ENCODE measurements at regions not wholly inside any gene's neighbourhood (a gene's known extent, or its start where the extent isn't known, plus 50 kb on each side); places are given as distances from the start of the nearest gene placed in this dataset.

- DNase-seq (ENCODE audit: low read depth, low spot score), result no peak
- peaks cover 15% of the 10 kb centered on the region for H3K4me1 Mint-ChIP-seq
- H3K36me3 Mint-ChIP-seq (ENCODE audit: low read depth), result no peaks in the 10 kb centered on the region
- no peak overlapping the region for H3K4me3 Mint-ChIP-seq
- no peaks in the 10 kb centered on the region for H3K27me3 Mint-ChIP-seq (ENCODE audit: low read depth)
- no peak for TF ChIP-seq CTCF (conservative IDR thresholded peaks at IDR 0.05)
- H3K9me3 Mint-ChIP-seq, result no peaks in the 10 kb centered on the region
- H3K27ac Mint-ChIP-seq (ENCODE audit: unreplicated experiment), result no peak overlapping the region
These were observed 615.3 kb upstream of the MGMT start for GRCh38 chr10:128851726-128852125.

- no peak overlapping the region for H3K4me3 Mint-ChIP-seq
- H3K36me3 Mint-ChIP-seq (ENCODE audit: low read depth), result no peaks in the 10 kb centered on the region
- DNase-seq (ENCODE audit: low read depth, low spot score), result no peak
These were observed 614.6 kb upstream of the MGMT start for GRCh38 chr10:128852449-128852848.

GRCh38 chr10:128852902-128853301 is 614.1 kb upstream of the MGMT start:
- Mint-ChIP-seq H3K4me3 (no peak overlapping the region), H3K27me3 (ENCODE audit: low read depth) (no peaks in the 10 kb centered on the region), H3K4me1 (peaks cover 15% of the 10 kb centered on the region), H3K9me3 (no peaks in the 10 kb centered on the region), H3K36me3 (ENCODE audit: low read depth) (no peaks in the 10 kb centered on the region), H3K27ac (ENCODE audit: unreplicated experiment) (no peak overlapping the region)
- DNase-seq (ENCODE audit: low read depth, low spot score), result no peak
- no peak for TF ChIP-seq CTCF (conservative IDR thresholded peaks at IDR 0.05)

More at GRCh38 chr10:128852449-128852848, 614.6 kb upstream of the MGMT start:
- no peaks in the 10 kb centered on the region for H3K9me3 Mint-ChIP-seq
- H3K4me1 Mint-ChIP-seq, result peaks cover 15% of the 10 kb centered on the region
- H3K27ac Mint-ChIP-seq (ENCODE audit: unreplicated experiment), result no peak overlapping the region
- TF ChIP-seq CTCF (conservative IDR thresholded peaks at IDR 0.05), result no peak
- H3K27me3 Mint-ChIP-seq (ENCODE audit: low read depth), result no peaks in the 10 kb centered on the region

- H3K4me3 Mint-ChIP-seq, result no peak overlapping the region
- no peak for DNase-seq (ENCODE audit: low read depth, low spot score)
- H3K4me1 Mint-ChIP-seq, result peaks cover 15% of the 10 kb centered on the region
- H3K27ac Mint-ChIP-seq (ENCODE audit: unreplicated experiment), result no peak overlapping the region
- H3K9me3 Mint-ChIP-seq, result no peaks in the 10 kb centered on the region
- no peak for TF ChIP-seq CTCF (conservative IDR thresholded peaks at IDR 0.05)
- H3K27me3 Mint-ChIP-seq (ENCODE audit: low read depth), result no peaks in the 10 kb centered on the region
- H3K36me3 Mint-ChIP-seq (ENCODE audit: low read depth), result no peaks in the 10 kb centered on the region
These were observed 613.5 kb upstream of the MGMT start for GRCh38 chr10:128853537-128853936.

- Mint-ChIP-seq H3K9me3 (no peaks in the 10 kb centered on the region), H3K27me3 (ENCODE audit: low read depth) (no peaks in the 10 kb centered on the region), H3K27ac (ENCODE audit: unreplicated experiment) (no peak overlapping the region), H3K4me3 (no peak overlapping the region), H3K4me1 (peaks cover 15% of the 10 kb centered on the region), H3K36me3 (ENCODE audit: low read depth) (no peaks in the 10 kb centered on the region)
- DNase-seq (ENCODE audit: low read depth, low spot score), result no peak
- TF ChIP-seq CTCF (conservative IDR thresholded peaks at IDR 0.05), result no peak
These were observed 612.8 kb upstream of the MGMT start for GRCh38 chr10:128854204-128854603.

GRCh38 chr10:128854963-128855362 is 612.1 kb upstream of the MGMT start:
- Mint-ChIP-seq H3K36me3 (ENCODE audit: low read depth) (no peaks in the 10 kb centered on the region), H3K4me1 (peaks cover 20% of the 10 kb centered on the region), H3K9me3 (peaks cover 2% of the 10 kb centered on the region), H3K27ac (ENCODE audit: unreplicated experiment) (no peak overlapping the region), H3K4me3 (no peak overlapping the region), H3K27me3 (ENCODE audit: low read depth) (no peaks in the 10 kb centered on the region)
- TF ChIP-seq CTCF (conservative IDR thresholded peaks at IDR 0.05), result no peak
- DNase-seq (ENCODE audit: low read depth, low spot score), result no peak

Data from neural crest cell (in vitro differentiated cells).